Esophagus squamous epithelium (tissue), 5 donors: ENCODE measurements at regions not wholly inside any gene's neighbourhood (a gene's known extent, or its start where the extent isn't known, plus 50 kb on each side); places are given as distances from the start of the nearest gene placed in this dataset.
A peak's percentile ranks its signal among the peaks of the same experiment; 100 is the strongest.

ENCODE experiments used
- DNase-seq: peaks from one replicate; lab custom pipeline; 2025; lab: John Stamatoyannopoulos, UW
- H3K27ac ChIP-seq, 4 donors: fragments of 200-600 bp; sonication (generic); one replicate each; pipeline ENCODE4 v1.5.1; 2016 to 2019; ENCODE audit warnings: mild to moderate bottlenecking in 1 of 4
- H3K27me3 ChIP-seq, 4 donors: fragments of 200-600 bp; sonication (generic); 1 replicate in 3 of 4; 2 replicates in 1 of 4; pipeline versions ENCODE4 v1.5.1 to v1.6.0; 2017 to 2021; ENCODE audit warnings: antibody characterized with exemption in 1 of 4
- H3K36me3 ChIP-seq, 3 donors: fragments of 200-600 bp; sonication (generic); one replicate each; pipeline ENCODE4 v1.5.1; 2016 to 2019
- H3K4me1 ChIP-seq, 3 donors: fragments of 200-600 bp; sonication (generic); one replicate each; pipeline ENCODE4 v1.5.1; 2017 to 2019
- H3K4me3 ChIP-seq, 4 donors: fragments of 200-600 bp; sonication (generic); 1 replicate in 3 of 4; 2 replicates in 1 of 4; pipeline ENCODE4 v1.5.1; 2016 to 2019; ENCODE audit warnings: mild to moderate bottlenecking in 2 of 4, moderate library complexity in 1 of 4
- H3K9me3 ChIP-seq, 3 donors: fragments of 200-600 bp; sonication (generic); one replicate each; pipeline ENCODE4 v1.5.1; 2016 to 2019
- POLR2A ChIP-seq, 4 donors: fragments of 450-650 bp; IDR thresholded peaks; one replicate each; pipeline ENCODE4 v1.6.1; 2017; ENCODE audit warnings: antibody characterized with exemption in 4 of 4, mild to moderate bottlenecking in 4 of 4, moderate library complexity in 3 of 4
- whole genome bisulfite sequencing, 2 donors: methylation state at CpG; one replicate each; pipeline ENCODE4 v1.1.5; 2018; 5-methylcytosine and 5-hydroxymethylcytosine counted together
- intact Hi-C: fragments of 100-400 bp; cut with DNase I; formaldehyde crosslinking; loops from one replicate; pipeline ENCODE4 v1.15.0; 2022
- TF ChIP-seq, protein P1 (sequence below), 6 experiments: fragments of 450-650 bp in 4 of 6; fragments of 200-600 bp in 2 of 6; sonication (generic) in 2 of 6; IDR thresholded peaks; one replicate each; pipeline ENCODE4 v1.5.1; 2016 to 2019; ENCODE audit warnings: antibody characterized with exemption in 6 of 6, mild to moderate bottlenecking in 4 of 6, moderate library complexity in 4 of 6
- donor health status: DM: yes; HTN: yes; CAD: no.

DNA sequence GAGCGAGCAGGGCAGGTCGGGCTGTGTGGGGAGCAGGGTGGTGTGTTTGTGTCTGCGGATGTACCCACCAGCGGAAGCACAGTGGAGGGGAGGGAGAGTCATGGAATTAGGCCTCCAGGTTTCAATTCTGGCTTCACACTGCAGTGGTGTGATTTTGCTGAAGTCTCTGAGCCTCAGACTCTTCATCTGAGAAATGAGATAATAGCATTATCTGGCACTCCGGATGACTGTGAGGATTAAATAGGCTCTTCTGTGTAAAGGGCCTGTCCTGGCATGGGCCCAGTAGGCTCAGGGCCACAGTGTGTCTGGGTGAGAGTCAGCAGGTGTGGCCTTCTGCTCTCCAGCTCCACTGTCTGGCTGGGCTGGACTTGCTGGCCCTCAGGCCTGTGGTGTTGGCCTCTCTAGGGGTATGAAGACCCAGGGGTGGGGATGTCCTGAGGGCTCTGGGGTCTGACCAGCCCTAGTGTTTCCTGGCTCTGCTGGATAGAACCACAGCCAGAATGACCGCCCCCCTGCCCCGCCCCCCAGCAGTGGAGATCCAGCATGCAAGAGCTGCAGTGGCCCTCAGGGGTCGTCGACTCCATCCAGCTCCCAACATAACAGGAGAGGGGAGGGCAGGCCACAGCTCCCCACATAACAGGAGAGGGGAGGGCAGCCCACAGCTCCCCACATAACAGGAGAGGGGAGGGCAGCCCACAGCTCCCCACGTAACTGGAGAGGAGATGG is 178.6 kb downstream of the RPS24 start:
- Histone ChIP-seq H3K27me3 (peaks cover 0 to 31% (median 0%) of the 10 kb centered on the region in 4 donors), H3K27ac (peak overlapping the region in 1 of 4 donors; percentile 49), H3K9me3 (no peaks in the 10 kb centered on the region), H3K4me3 (no peak overlapping the region), H3K36me3 (no peaks in the 10 kb centered on the region), H3K4me1 (peaks cover 0 to 31% (median 18%) of the 10 kb centered on the region in 3 donors)
- intact Hi-C loops: no loop called here
- DNase-seq: no peak
- no peak for TF ChIP-seq POLR2A (IDR thresholded peaks at IDR 0.05)
- TF ChIP-seq, protein P1, sequence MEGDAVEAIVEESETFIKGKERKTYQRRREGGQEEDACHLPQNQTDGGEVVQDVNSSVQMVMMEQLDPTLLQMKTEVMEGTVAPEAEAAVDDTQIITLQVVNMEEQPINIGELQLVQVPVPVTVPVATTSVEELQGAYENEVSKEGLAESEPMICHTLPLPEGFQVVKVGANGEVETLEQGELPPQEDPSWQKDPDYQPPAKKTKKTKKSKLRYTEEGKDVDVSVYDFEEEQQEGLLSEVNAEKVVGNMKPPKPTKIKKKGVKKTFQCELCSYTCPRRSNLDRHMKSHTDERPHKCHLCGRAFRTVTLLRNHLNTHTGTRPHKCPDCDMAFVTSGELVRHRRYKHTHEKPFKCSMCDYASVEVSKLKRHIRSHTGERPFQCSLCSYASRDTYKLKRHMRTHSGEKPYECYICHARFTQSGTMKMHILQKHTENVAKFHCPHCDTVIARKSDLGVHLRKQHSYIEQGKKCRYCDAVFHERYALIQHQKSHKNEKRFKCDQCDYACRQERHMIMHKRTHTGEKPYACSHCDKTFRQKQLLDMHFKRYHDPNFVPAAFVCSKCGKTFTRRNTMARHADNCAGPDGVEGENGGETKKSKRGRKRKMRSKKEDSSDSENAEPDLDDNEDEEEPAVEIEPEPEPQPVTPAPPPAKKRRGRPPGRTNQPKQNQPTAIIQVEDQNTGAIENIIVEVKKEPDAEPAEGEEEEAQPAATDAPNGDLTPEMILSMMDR (IDR thresholded peaks at IDR 0.05): no peak
- WGBS, 2 donors: 69 to 78% methylated on average over 4 of the region's 10 CpGs

DNA sequence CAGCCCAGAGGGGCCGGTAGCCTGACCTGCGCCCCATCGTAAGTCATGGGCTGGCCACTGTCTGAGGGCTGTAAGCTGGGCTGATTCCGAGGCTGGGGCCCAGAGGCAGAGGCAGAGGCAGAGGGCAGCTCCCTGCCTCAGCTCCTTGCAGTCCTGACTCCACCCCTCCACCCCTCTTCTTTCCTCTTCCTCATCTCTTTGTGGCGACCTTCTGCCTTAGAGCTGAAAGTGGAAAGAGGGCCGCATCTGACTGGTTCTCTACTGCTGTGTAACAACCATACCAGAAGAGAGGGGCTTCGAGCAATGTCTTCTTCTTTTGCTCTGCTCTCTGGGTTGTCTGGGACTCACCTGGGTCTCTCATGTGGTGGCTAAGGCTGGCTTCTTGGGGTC is 179.1 kb downstream of the RPS24 start:
- H3K27ac ChIP-seq: peak overlapping the region in 1 of 4 donors; percentile 49
- TF ChIP-seq, protein P1 (IDR thresholded peaks at IDR 0.05): no peak
- no peak for TF ChIP-seq POLR2A (IDR thresholded peaks at IDR 0.05)
- no peaks in the 10 kb centered on the region for H3K36me3 ChIP-seq
- intact Hi-C loops: no loop called here
- 74 to 84% methylated on average over 3 to 5 of the region's 7 CpGs for WGBS, 2 donors
- DNase-seq: no peak
- H3K4me1 ChIP-seq: peaks cover 0 to 31% (median 18%) of the 10 kb centered on the region in 3 donors
- H3K27me3 ChIP-seq: peaks cover 0 to 36% (median 0%) of the 10 kb centered on the region in 4 donors
- no peaks in the 10 kb centered on the region for H3K9me3 ChIP-seq
- H3K4me3 ChIP-seq: no peak overlapping the region

GRCh38 chr10:78214955-78215354 is 181.3 kb downstream of the RPS24 start:
- TF ChIP-seq, protein P1 (IDR thresholded peaks at IDR 0.05): no peak
- no peak for TF ChIP-seq POLR2A (IDR thresholded peaks at IDR 0.05)
- Histone ChIP-seq H3K4me3 (no peak overlapping the region), H3K27ac (peak overlapping the region; percentile 23 to 79 (median 67)), H3K4me1 (peaks cover 0 to 31% (median 18%) of the 10 kb centered on the region in 3 donors), H3K36me3 (no peaks in the 10 kb centered on the region), H3K9me3 (no peaks in the 10 kb centered on the region), H3K27me3 (peaks cover 0 to 55% (median 0%) of the 10 kb centered on the region in 4 donors)
- 68 to 100% methylated on average over 1 to 4 of the region's 4 CpGs for WGBS, 2 donors
- DNase-seq: no peak
- intact Hi-C loops: no loop called here

- intact Hi-C loops: no loop called here
- DNase-seq: no peak
- 26 to 46% methylated on average over 2 to 4 of the region's 12 CpGs for WGBS, 2 donors
- Histone ChIP-seq H3K4me1 (peaks cover 0 to 31% (median 18%) of the 10 kb centered on the region in 3 donors), H3K36me3 (no peaks in the 10 kb centered on the region), H3K4me3 (no peak overlapping the region), H3K27ac (peak overlapping the region; percentile 23 to 79 (median 67)), H3K27me3 (peaks cover 0 to 62% (median 0%) of the 10 kb centered on the region in 4 donors), H3K9me3 (no peaks in the 10 kb centered on the region)
- TF ChIP-seq, protein P1 (IDR thresholded peaks at IDR 0.05): no peak
- TF ChIP-seq POLR2A (IDR thresholded peaks at IDR 0.05): no peak
Observed at GRCh38 chr10:78215645-78216044, 182.0 kb downstream of the RPS24 start.

- DNase-seq: no peak
- H3K27ac ChIP-seq: no peak overlapping the region
- no peaks in the 10 kb centered on the region for H3K36me3 ChIP-seq
- H3K27me3 ChIP-seq: peaks cover 0 to 68% (median 0%) of the 10 kb centered on the region in 4 donors
- H3K9me3 ChIP-seq: no peaks in the 10 kb centered on the region
- intact Hi-C loops: no loop called here
- H3K4me3 ChIP-seq: no peak overlapping the region
- no peak for TF ChIP-seq POLR2A (IDR thresholded peaks at IDR 0.05)
- TF ChIP-seq, protein P1 (IDR thresholded peaks at IDR 0.05): no peak
- WGBS, 2 donors: 63 to 80% methylated on average over 4 to 6 of the region's 6 CpGs
- H3K4me1 ChIP-seq: peaks cover 0 to 23% (median 16%) of the 10 kb centered on the region in 3 donors
Observed at GRCh38 chr10:78217336-78217735, 183.7 kb downstream of the RPS24 start.
